ENCODE measurements at regions not wholly inside any gene's neighbourhood (a gene's known extent, or its start where the extent isn't known, plus 50 kb on each side); places are given as distances from the start of the nearest gene placed in this dataset.
"Not testable (repeated sequence)": the region's sequence is repeated elsewhere in the genome, so short reads cannot be mapped to it uniquely, and the experiment has no call there.

DNA sequence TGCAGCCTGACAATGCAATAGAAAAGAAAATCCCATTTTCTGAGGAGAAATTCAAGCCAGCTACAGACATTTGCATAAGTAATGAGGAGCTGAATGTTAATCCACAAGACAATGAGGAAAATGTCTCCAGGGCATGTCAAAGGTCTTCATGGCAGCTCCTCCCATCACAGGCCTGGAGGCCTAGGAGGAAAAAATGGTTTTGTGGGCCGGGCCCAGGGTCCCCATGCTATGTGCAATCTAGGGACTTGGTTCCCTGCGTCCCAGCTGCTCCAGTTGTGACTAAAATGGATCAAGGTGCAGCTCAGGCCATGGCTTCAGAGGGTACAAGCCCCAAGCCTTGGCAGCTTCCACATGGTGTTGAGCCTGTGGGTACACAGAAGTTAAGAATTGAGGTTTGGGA lies 132.5 kb upstream of the PARD3B start:
- CTCF ChIA-PET: not testable (repeated sequence)

DNA sequence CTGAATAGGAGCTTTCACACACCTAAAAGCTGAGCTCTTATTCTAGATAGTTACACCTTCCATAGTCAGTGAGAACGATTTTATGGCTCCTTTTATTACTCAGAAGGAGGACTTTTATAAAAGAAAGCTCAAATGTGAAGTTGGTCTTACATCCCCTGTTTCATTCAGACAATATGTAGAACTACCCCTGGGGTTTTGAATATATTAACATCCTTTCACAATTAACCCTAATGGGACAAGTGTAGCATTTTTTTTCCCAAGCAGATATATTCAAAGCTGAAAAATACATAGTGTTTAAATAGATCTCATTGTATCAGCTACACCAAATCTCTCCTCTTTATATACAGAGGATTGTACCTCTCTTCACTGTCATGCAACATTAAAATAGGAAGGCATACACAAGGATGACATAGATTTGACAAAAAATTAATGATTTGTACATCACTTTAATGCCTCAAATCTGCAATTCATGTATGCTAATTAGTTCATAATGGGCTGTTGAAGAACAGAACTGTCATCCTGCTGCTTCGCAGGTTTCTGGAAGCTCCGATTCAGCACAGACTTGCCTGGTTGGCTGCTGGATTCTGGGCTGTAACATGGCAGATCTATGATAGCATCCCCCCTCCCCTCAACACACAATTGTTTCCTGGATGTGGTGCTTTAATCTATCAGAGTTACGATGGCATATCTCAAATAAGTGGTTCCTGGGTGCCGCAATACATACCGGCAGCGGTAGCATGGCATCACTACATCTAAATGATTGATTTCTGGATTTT lies 129.7 kb upstream of the PARD3B start:
- Histone ChIP-seq H2AFZ (ENCODE audit: low read depth, low read length, poor library complexity, severe bottlenecking) (no peak overlapping the region), H3K9me2 (ENCODE audit: insufficient read depth) (no peaks in the 10 kb centered on the region), H4K20me1 (ENCODE audit: insufficient read depth) (no peaks in the 10 kb centered on the region), H3K4me2 (ENCODE audit: low read length) (no peak overlapping the region), H3K4me3 (replicated peaks in 1 of 2; ENCODE audit: low read depth in 1 of 2, low read length in 2 of 2) (no peak overlapping the region), H3K9me3 (ENCODE audit: control insufficient read depth in 1 of 2, insufficient read depth in 1 of 2, low read depth in 1 of 2, low read length in 2 of 2) (no peaks in the 10 kb centered on the region), H3K9ac (ENCODE audit: low read length) (no peak overlapping the region), H3K27me3 (ENCODE audit: insufficient read depth, low read length) (no peaks in the 10 kb centered on the region), H3K36me3 (ENCODE audit: control insufficient read depth in 1 of 2, insufficient read depth in 2 of 2, low read length in 2 of 2) (no peaks in the 10 kb centered on the region), H3K79me2 (ENCODE audit: insufficient read depth, low read length) (no peaks in the 10 kb centered on the region), H3K27ac (ENCODE audit: low read depth, low read length) (no peak overlapping the region), H3K4me1 (ENCODE audit: control insufficient read depth in 1 of 2, insufficient read depth in 2 of 2, low read length in 2 of 2) (no peaks in the 10 kb centered on the region)
- no TSS peak for BruUV-seq (replicated peaks)
- TF ChIP-seq EZH2 (IDR thresholded peaks at IDR 0.05) (no peak), ZFX (IDR thresholded peaks at IDR 0.05) (no peak), POLR2AphosphoS5 (IDR thresholded peaks at IDR 0.05; ENCODE audit: low read depth, low read length) (no peak), TCF7L2 (IDR thresholded peaks at IDR 0.05; ENCODE audit: borderline replicate concordance, extremely low read depth, insufficient read depth, insufficient read length) (no peak), FOSL1 (IDR thresholded peaks at IDR 0.05; ENCODE audit: low read depth) (no peak), EGR1 (IDR thresholded peaks at IDR 0.05; ENCODE audit: low read depth) (no peak), ELF1 (IDR thresholded peaks at IDR 0.05; ENCODE audit: borderline replicate concordance, low read depth) (no peak), POLR2A (IDR thresholded peaks at IDR 0.05; ENCODE audit: borderline replicate concordance, extremely low read depth, insufficient read depth, insufficient read length) (no peak), EZH2phosphoT487 (IDR thresholded peaks at IDR 0.05; ENCODE audit: borderline replicate concordance) (no peak), ZNF274 (IDR thresholded peaks at IDR 0.05; ENCODE audit: low read depth, low read length) (no peak), SRF (IDR thresholded peaks at IDR 0.05; ENCODE audit: low read depth) (no peak), CBX3 (IDR thresholded peaks at IDR 0.05; ENCODE audit: low read depth) (no peak), RAD21 (IDR thresholded peaks at IDR 0.05; ENCODE audit: low read depth) (no peak), CEBPB (IDR thresholded peaks at IDR 0.05; ENCODE audit: low read depth) (no peak), SP1 (IDR thresholded peaks at IDR 0.05; ENCODE audit: low read depth) (no peak)
- DNase-seq (ENCODE audit: low read depth, low spot score): no peak
- CTCF ChIA-PET: no interaction called here
- RAD21 ChIA-PET (ENCODE audit: low non-redundant PET in 1 of 2, low total read pairs in 2 of 2, uncharacterized antibody in 2 of 2, unreplicated experiment in 2 of 2): no interaction called here
- POLR2A ChIA-PET: no interaction called here
- intact Hi-C loops (cut with micrococcal nuclease): no loop called here
- ATAC-seq: no peak

More for the DNA sequence above, 132.5 kb upstream of the PARD3B start:
- RAD21 ChIA-PET (ENCODE audit: low non-redundant PET in 1 of 2, low total read pairs in 2 of 2, uncharacterized antibody in 2 of 2, unreplicated experiment in 2 of 2); H3K9ac ChIP-seq (ENCODE audit: low read length); POLR2A ChIA-PET; H3K9me2 ChIP-seq (ENCODE audit: insufficient read depth); intact Hi-C loops (cut with micrococcal nuclease); DNase-seq (ENCODE audit: low read depth, low spot score); ATAC-seq; H3K36me3 ChIP-seq (ENCODE audit: control insufficient read depth in 1 of 2, insufficient read depth in 2 of 2, low read length in 2 of 2); H4K20me1 ChIP-seq (ENCODE audit: insufficient read depth); H3K27me3 ChIP-seq (ENCODE audit: insufficient read depth, low read length); H3K27ac ChIP-seq (ENCODE audit: low read depth, low read length); H3K4me2 ChIP-seq (ENCODE audit: low read length); BruUV-seq (replicated peaks); H3K4me1 ChIP-seq (ENCODE audit: control insufficient read depth in 1 of 2, insufficient read depth in 2 of 2, low read length in 2 of 2); H3K4me3 ChIP-seq (replicated peaks in 1 of 2; ENCODE audit: low read depth in 1 of 2, low read length in 2 of 2); H3K9me3 ChIP-seq (ENCODE audit: control insufficient read depth in 1 of 2, insufficient read depth in 1 of 2, low read depth in 1 of 2, low read length in 2 of 2); H2AFZ ChIP-seq (ENCODE audit: low read depth, low read length, poor library complexity, severe bottlenecking); H3K79me2 ChIP-seq (ENCODE audit: insufficient read depth, low read length): not testable (repeated sequence)
